SK-N-SH treated with all-trans-retinoic acid at 6 μM for 48 hours (cell line): ENCODE measurements at regions not wholly inside any gene's neighbourhood (a gene's known extent, or its start where the extent isn't known, plus 50 kb on each side); places are given as distances from the start of the nearest gene placed in this dataset.

Source experiments
- ATAC-seq: fragments of 200-7000 bp; cut with Tn5 transposase; 3 replicates; pipeline ENCODE4 v1.9.1; 2020; ENCODE audit warnings: mild to moderate bottlenecking, moderate library complexity
- ARNTL ChIP-seq: fragments of 450-650 bp; formaldehyde crosslinking; IDR thresholded peaks from 2 replicates; pipeline ENCODE4 v1.5.0; 2020; ENCODE audit warnings: low read depth, mild to moderate bottlenecking, moderate library complexity, borderline replicate concordance
- CREB5 ChIP-seq: fragments of 250-450 bp; sonication (Bioruptor Pico); IDR thresholded peaks from 2 replicates; pipeline ENCODE4 v1.5.1; 2020; ENCODE audit warnings: low read depth, mild to moderate bottlenecking, moderate library complexity
- CSDC2 ChIP-seq: fragments of 250-450 bp; sonication (Bioruptor Pico); IDR thresholded peaks from 2 replicates; pipeline ENCODE4 v1.5.0; 2020; ENCODE audit warnings: mild to moderate bottlenecking, moderate library complexity
- CSRNP3 ChIP-seq: fragments of 250-450 bp; sonication (Bioruptor Pico); IDR thresholded peaks from 2 replicates; pipeline ENCODE4 v1.5.1; 2021; ENCODE audit warnings: mild to moderate bottlenecking, moderate library complexity
- ESRRG ChIP-seq: fragments of 250-450 bp; sonication (Bioruptor Pico); IDR thresholded peaks from 2 replicates; pipeline ENCODE4 v1.6.1; 2021; ENCODE audit warnings: mild to moderate bottlenecking
- GLIS3 ChIP-seq: fragments of 250-450 bp; sonication (Bioruptor Pico); IDR thresholded peaks from 2 replicates; pipeline ENCODE4 v1.5.0; 2020; ENCODE audit warnings: mild to moderate bottlenecking, moderate library complexity
- OSR1 ChIP-seq: fragments of 250-450 bp; sonication (Bioruptor Pico); IDR thresholded peaks from 2 replicates; pipeline ENCODE4 v1.8.0; 2022; ENCODE audit warnings: moderate library complexity, mild to moderate bottlenecking, inconsistent platforms
- PATZ1 ChIP-seq: fragments of 250-450 bp; sonication (Bioruptor Pico); IDR thresholded peaks from 2 replicates; pipeline ENCODE4 v1.8.0; 2020; ENCODE audit warnings: mild to moderate bottlenecking, moderate library complexity, borderline replicate concordance
- POU6F1 ChIP-seq: fragments of 250-450 bp; sonication (Bioruptor Pico); IDR thresholded peaks from 2 replicates; pipeline ENCODE4 v1.8.0; 2021; ENCODE audit warnings: low read depth, mild to moderate bottlenecking, moderate library complexity, borderline replicate concordance
- PPARA ChIP-seq: fragments of 250-450 bp; sonication (Bioruptor Pico); IDR thresholded peaks from 2 replicates; pipeline ENCODE4 v1.5.0; 2020; ENCODE audit warnings: mild to moderate bottlenecking, borderline replicate concordance
- RARB ChIP-seq: fragments of 250-450 bp; sonication (Bioruptor Pico); IDR thresholded peaks from 2 replicates; pipeline ENCODE4 v1.8.0; 2021; ENCODE audit warnings: mild to moderate bottlenecking, moderate library complexity
- SNAI2 ChIP-seq: fragments of 250-450 bp; sonication (Bioruptor Pico); IDR thresholded peaks from 2 replicates; pipeline ENCODE4 v1.5.0; 2020; ENCODE audit warnings: mild to moderate bottlenecking, moderate library complexity
- TSHZ2 ChIP-seq: fragments of 250-450 bp; sonication (Bioruptor Pico); IDR thresholded peaks from 2 replicates; pipeline ENCODE4 v1.5.0; 2020; ENCODE audit warnings: mild to moderate bottlenecking, moderate library complexity
- ZC3H10 ChIP-seq: fragments of 250-450 bp; sonication (Bioruptor Pico); IDR thresholded peaks from 2 replicates; pipeline ENCODE4 v1.5.1; 2021; ENCODE audit warnings: mild to moderate bottlenecking, moderate library complexity
- ZFP3 ChIP-seq: fragments of 250-450 bp; sonication (Bioruptor Pico); IDR thresholded peaks from 2 replicates; pipeline ENCODE4 v1.5.0; 2020; ENCODE audit warnings: mild to moderate bottlenecking, moderate library complexity
- ZFP30 ChIP-seq: fragments of 450-650 bp; formaldehyde crosslinking; IDR thresholded peaks from 2 replicates; pipeline ENCODE4 v1.5.0; 2022; ENCODE audit warnings: mild to moderate bottlenecking, moderate library complexity
- ZNF565 ChIP-seq: fragments of 450-650 bp; formaldehyde crosslinking; conservative IDR thresholded peaks from 2 replicates; pipeline ENCODE4 v1.5.0; 2020; ENCODE audit warnings: low read depth, mild to moderate bottlenecking, moderate library complexity
- ZNF70 ChIP-seq: fragments of 450-650 bp; formaldehyde crosslinking; IDR thresholded peaks from 2 replicates; pipeline ENCODE4 v1.5.0; 2020; ENCODE audit warnings: mild to moderate bottlenecking, moderate library complexity
- ZNF8 ChIP-seq: fragments of 450-650 bp; formaldehyde crosslinking; IDR thresholded peaks from 2 replicates; pipeline ENCODE4 v1.5.0; 2020; ENCODE audit warnings: mild to moderate bottlenecking, moderate library complexity

- no peak for TF ChIP-seq ARNTL
- TF ChIP-seq SNAI2 (CRISPR knock-in tag): no peak
- TF ChIP-seq ZC3H10 (CRISPR knock-in tag): no peak
- no peak for TF ChIP-seq RARB (CRISPR knock-in tag)
- TF ChIP-seq ZFP3 (CRISPR knock-in tag): no peak
- no peak for TF ChIP-seq PPARA (CRISPR knock-in tag)
- no peak for TF ChIP-seq CSDC2
- no peak for TF ChIP-seq GLIS3 (CRISPR knock-in tag)
- TF ChIP-seq OSR1 (CRISPR knock-in tag): no peak
- TF ChIP-seq CSRNP3 (CRISPR knock-in tag): no peak
- TF ChIP-seq PATZ1 (CRISPR knock-in tag): no peak
- TF ChIP-seq ZNF8 (CRISPR knock-in tag): no peak
- no peak for TF ChIP-seq POU6F1
- TF ChIP-seq TSHZ2 (CRISPR knock-in tag): no peak
- no peak for TF ChIP-seq ZNF70 (CRISPR knock-in tag)
- no peak for TF ChIP-seq CREB5
- ATAC-seq: no peak
These were observed 174.1 kb upstream of the MKI67 start for GRCh38 chr10:128300290-128300824.

- TF ChIP-seq SNAI2 (CRISPR knock-in tag) (no peak), ZFP30 (CRISPR knock-in tag) (no peak), ZNF70 (CRISPR knock-in tag) (no peak), ZNF565 (no peak), RARB (CRISPR knock-in tag) (no peak), ESRRG (CRISPR knock-in tag) (no peak), ARNTL (no peak), PATZ1 (CRISPR knock-in tag) (no peak), ZFP3 (CRISPR knock-in tag) (no peak), CREB5 (no peak), GLIS3 (CRISPR knock-in tag) (no peak)
- ATAC-seq: no peak
These were observed 174.8 kb upstream of the MKI67 start for GRCh38 chr10:128301051-128301450.
